Astrocyte of the cerebellum (primary cell): ENCODE measurements at regions not wholly inside any gene's neighbourhood (a gene's known extent, or its start where the extent isn't known, plus 50 kb on each side); places are given as distances from the start of the nearest gene placed in this dataset.
"Not testable (repeated sequence)": the region's sequence is repeated elsewhere in the genome, so short reads cannot be mapped to it uniquely, and the experiment has no call there.

Source experiments
- DNase-seq: peaks from one replicate; pipeline ENCODE4 v3.0.0-alpha.2; 2011; ENCODE audit warnings: low read depth
- H3K4me3 ChIP-seq: 2 replicates; pipeline ENCODE4 v1.5.1; 2011; ENCODE audit warnings: mild to moderate bottlenecking, low read depth, low read length, moderate library complexity
- in situ Hi-C: cut with HindIII; loops from 2 replicates; pipeline ENCODE4 v1.10.0; 2017; ENCODE audit warnings: low sequenced_read_pairs
- TF ChIP-seq, protein P1 (sequence below): IDR thresholded peaks from 2 replicates; pipeline ENCODE4 v1.5.1; 2012; ENCODE audit warnings: low read length, low read depth, moderate library complexity, mild to moderate bottlenecking; ENCODE audit errors: missing control alignments

DNA sequence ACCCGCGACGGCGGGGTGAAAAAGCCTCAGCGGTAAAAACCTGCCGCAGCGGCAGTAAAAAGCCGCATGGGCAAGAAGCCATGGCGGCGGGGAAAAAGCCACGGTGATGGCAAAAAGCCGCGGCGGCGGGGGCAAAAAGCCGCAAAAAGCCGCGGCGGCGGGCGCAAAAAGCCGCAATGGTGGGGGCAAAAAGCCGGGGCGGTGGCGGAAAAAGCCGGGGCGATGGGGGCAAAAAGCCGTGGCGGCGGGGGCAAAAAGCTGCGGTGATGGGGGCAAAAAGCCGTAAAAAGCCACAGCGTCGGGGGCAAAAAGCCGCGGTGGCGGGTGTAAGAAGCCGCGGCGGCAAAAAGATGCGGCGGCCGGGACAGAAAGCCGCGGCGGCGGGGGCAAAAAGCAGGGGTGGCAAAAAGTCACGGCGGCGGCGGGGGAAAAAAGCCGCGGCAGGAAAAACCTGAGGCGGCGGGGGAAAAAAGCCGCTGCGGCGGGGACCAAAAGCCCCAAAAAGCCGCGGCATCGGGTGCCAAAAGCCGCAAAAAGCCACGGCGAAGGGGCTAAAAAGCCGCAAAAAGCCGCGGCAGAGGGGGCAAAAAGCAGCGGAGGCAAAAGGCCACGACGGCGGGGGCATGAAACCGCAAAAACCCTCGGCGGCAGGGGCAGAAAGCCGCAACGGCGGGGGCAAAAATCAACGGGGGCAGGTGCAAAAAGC is 488.5 kb downstream of the ZNF33B start:
- TF ChIP-seq, protein P1, sequence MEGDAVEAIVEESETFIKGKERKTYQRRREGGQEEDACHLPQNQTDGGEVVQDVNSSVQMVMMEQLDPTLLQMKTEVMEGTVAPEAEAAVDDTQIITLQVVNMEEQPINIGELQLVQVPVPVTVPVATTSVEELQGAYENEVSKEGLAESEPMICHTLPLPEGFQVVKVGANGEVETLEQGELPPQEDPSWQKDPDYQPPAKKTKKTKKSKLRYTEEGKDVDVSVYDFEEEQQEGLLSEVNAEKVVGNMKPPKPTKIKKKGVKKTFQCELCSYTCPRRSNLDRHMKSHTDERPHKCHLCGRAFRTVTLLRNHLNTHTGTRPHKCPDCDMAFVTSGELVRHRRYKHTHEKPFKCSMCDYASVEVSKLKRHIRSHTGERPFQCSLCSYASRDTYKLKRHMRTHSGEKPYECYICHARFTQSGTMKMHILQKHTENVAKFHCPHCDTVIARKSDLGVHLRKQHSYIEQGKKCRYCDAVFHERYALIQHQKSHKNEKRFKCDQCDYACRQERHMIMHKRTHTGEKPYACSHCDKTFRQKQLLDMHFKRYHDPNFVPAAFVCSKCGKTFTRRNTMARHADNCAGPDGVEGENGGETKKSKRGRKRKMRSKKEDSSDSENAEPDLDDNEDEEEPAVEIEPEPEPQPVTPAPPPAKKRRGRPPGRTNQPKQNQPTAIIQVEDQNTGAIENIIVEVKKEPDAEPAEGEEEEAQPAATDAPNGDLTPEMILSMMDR: no peak
- no peak overlapping the region for H3K4me3 ChIP-seq
- no peak for DNase-seq
- in situ Hi-C loops: no loop called here

DNA sequence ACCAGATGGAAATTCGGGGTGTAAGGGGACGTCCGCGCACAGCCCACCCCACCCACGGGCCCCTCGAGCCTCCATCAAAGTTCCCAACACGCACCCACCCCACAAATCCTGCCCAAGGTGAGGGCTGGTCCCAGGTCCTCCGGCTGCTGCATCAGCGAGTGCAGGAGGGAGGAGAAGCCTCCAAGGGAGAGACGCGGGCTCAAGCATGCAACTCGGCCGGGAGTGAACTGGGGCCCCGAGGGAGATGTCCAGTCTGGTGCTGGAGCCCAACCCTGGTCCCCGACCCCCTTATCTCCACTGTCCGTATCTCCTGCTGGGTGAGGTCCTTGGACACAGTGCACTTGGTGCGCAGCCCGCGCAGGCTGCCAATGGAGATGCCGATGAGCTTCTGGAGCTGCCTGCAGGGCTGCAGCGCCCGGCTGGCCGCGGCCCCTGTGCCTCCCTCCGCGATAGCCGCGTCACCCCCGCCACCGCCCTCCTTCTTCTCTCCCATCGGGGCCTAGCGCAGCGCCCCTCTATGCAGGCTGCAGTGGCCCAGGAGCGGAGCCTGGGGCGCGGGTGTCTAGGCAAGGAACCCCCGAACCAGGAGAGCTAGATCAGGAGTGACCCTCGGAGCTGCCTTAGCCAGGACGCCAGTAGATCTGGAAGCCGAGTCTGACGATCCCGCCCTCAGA is 489.2 kb downstream of the ZNF33B start:
- no peak overlapping the region for H3K4me3 ChIP-seq
- in situ Hi-C loops: no loop called here
- no peak for DNase-seq

DNA sequence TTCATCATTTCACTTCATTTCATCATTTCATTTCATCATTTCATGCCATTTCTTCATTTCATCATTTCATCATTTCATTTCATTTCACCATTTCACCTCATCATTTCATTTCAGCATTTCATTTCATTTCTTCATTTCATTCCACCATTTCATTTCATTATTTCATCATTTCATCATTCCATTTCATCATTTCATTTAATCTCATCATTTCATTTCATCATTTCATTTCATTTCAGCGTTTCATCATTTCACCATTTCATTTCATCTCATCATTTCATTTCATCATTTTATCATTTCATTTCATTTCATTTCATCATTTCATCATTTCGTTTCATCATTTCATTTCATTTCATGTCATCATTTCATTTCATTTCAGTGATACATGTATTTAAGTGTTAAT is 492.2 kb downstream of the ZNF33B start:
- in situ Hi-C loops, DNase-seq, H3K4me3 ChIP-seq: not testable (repeated sequence)

More for the DNA sequence above, 489.2 kb downstream of the ZNF33B start:
- TF ChIP-seq, protein P1: no peak

DNA sequence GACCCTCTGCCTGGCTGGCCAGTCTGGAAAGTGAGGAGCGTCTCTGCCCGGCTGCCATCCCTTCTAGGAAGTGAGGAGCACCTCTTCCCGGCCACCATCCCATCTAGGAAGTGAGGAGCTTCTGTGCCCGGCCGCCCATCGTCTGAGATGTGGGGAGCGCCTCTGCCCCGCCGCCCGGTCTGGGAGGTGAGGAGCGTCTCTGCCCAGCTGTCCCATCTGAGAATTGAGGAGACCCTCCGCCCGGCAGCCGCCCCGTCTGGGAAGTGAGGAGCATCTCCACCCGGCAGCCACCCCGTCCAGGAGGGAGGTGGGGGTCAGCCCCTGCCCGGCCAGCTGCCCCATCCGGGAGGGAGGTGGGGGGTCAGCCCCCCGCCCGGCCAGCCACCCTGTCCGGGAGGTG is 500.3 kb downstream of the ZNF33B start:
- DNase-seq, in situ Hi-C loops, H3K4me3 ChIP-seq: not testable (repeated sequence)

DNA sequence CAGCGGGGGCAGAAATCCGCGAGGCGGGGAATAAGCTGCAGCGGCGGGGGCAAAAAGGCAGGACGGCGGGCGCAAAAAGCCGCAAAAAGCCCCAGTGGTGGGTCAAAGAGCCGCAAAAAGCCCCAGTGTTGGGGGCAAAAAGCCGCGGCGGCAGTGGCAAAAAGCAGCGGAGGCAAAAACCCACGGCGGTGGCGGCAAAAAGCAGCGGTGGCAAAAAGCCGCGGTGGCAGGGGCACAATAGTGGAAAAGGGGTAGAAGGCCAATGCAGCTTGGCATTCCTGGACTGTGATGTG is 525.3 kb downstream of the ZNF33B start:
- in situ Hi-C loops: no loop called here
- TF ChIP-seq, protein P1: no peak
- no peak overlapping the region for H3K4me3 ChIP-seq
- no peak for DNase-seq

DNA sequence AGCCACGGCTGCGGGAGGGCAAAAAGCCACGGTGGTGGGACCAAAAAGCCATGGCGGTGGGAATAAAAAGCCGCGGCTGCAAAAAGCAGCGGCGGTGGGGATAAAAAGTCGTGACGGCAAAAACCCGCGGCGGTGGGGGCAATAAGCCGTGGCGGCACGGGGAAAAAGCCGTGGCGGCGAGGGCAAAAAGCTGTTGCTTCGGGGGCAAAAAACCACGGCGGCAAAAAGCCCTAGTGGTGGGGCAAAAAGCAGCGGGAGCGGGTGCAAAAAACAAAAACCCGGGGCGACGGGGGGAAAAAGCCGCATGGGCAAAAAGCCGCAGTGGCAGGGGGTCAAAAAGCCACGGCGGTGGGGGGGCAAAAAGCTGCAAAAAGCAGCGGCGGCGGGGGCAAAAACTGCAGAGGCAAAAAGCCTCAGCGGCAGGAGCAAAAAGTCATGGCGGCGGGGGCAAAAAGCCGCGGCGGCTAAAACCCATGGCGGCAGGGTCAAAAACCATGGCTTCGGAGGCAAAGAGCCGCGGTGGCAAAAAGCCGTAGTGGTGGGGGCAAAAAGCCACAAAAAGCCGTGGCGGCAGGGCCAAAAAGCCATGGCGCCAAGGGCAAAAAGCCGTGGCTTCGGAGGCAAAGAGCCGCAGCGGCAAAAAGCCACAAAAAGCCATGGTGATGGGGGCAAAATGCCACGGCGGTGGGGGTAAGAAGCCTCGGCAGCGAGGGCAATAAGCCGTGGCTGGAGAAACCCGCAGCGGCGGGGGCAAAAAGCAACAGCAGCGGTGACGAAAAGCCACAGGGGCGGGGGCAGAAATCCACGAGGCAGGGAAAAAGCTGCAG is 525.8 kb downstream of the ZNF33B start:
- no peak for DNase-seq
- TF ChIP-seq, protein P1: no peak
- no peak overlapping the region for H3K4me3 ChIP-seq
- in situ Hi-C loops: no loop called here

DNA sequence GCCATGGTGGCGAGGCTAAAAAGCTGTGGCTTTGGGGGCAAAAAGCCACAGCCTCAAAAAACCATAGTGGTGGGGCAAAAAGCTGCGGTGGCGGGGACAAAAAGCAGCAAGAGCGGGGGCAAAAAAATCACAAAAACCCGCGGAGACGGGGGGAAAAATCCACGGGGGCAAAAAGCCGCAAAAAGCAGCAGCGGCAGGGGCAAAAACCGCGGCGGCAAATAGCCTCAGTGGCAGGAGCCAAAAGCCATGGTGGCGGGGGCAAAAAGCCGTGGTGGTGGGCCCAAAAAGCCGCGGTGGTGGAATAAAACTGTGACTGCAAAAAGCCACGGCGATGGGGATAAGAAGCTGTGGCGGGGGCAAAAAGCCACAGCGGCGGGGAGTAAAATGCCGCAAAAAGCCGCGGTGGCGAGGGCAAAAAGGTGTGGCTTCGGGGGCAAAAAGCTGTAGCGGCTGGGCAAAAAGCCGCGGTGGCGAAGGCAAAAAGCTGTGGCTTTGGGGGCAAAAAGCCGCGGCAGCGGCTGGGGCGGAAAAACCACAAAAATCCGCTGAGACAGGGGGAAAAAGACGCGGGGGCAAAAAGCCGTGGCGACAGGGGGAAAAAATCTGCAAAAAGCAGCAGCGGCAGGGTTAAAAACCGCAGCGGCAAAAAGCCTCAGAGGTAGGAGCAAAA is 526.6 kb downstream of the ZNF33B start:
- in situ Hi-C loops: no loop called here

More for the DNA sequence above, 526.6 kb downstream of the ZNF33B start:
- TF ChIP-seq, protein P1: no peak
- no peak for DNase-seq
- H3K4me3 ChIP-seq: no peak overlapping the region
